ENCODE measurements at regions not wholly inside any gene's neighbourhood (a gene's known extent, or its start where the extent isn't known, plus 50 kb on each side); places are given as distances from the start of the nearest gene placed in this dataset.

DNA sequence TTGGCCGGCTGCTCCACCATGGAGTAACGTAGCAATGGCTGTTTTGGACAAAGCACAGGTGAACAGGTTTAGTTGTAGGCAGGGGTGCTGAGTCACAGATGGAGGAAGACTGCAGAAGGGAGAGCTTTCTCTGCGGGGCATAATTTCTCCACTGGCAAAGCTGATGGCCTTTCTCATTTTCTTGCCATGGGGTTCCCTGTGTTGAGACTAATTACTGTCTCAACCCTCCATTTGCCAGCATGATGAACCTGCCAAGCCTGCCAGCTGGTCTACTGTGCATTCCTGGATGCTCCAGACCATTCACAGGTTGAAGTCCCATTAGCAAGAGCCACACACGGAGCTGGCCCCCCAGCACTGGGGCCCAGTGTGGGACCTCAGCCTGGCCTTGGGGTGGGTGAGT, 202.4 kb downstream of the BARX2 start:
- no peak overlapping the region for H4K91ac ChIP-seq (ENCODE audit: insufficient read length, low read depth, low read length)
- no peak overlapping the region for H3K14ac ChIP-seq (ENCODE audit: insufficient read depth, low read length)
- no peak overlapping the region for H3K18ac ChIP-seq (ENCODE audit: insufficient read length, low read depth, low read length)
- no peaks in the 10 kb centered on the region for H3K9me3 ChIP-seq (ENCODE audit: control insufficient read depth, low read depth, low read length)
- no peaks in the 10 kb centered on the region for H4K20me1 ChIP-seq (ENCODE audit: control insufficient read depth, insufficient read depth, insufficient read length)
- no peak overlapping the region for H3K4ac ChIP-seq (ENCODE audit: low read depth, low read length)
- H4K5ac ChIP-seq (ENCODE audit: insufficient read length, low read depth, low read length) = no peak overlapping the region
- Mint-ChIP-seq H3K4me3 (no peak overlapping the region), H3K36me3 (ENCODE audit: insufficient read depth in 1 of 3, low read depth in 3 of 3) (no peaks in the 10 kb centered on the region), H3K27me3 (ENCODE audit: low read depth) (peaks cover 3% of the 10 kb centered on the region; the same call in 1 of the 2 replicates), H3K9me3 (peaks cover 0 to 2% of the 10 kb centered on the region in 2 experiments; a peak in 2 of 5 replicates), H3K27ac (no peak overlapping the region), H3K4me1 (no peaks in the 10 kb centered on the region)
- no peak overlapping the region for H2BK5ac ChIP-seq (ENCODE audit: insufficient read length, low read length)
- H3T11ph ChIP-seq (ENCODE audit: low read length) = no peak overlapping the region
- no peak overlapping the region for H2BK20ac ChIP-seq (ENCODE audit: low read depth, low read length, poor library complexity, severe bottlenecking)
- no peak overlapping the region for H3K27ac ChIP-seq (ENCODE audit: insufficient read length, low read depth, low read length)
- no peak overlapping the region for H3K23ac ChIP-seq (ENCODE audit: insufficient read length, low read depth, low read length)
- H2BK120ac ChIP-seq (ENCODE audit: low read depth, low read length, poor library complexity, severe bottlenecking) = no peak overlapping the region
- no peak for DNase-seq
- no peaks in the 10 kb centered on the region for H3K27me3 ChIP-seq (ENCODE audit: insufficient read depth, low read length)
- H3K4me2 ChIP-seq (ENCODE audit: insufficient read depth, insufficient read length, low read length) = no peak overlapping the region
- WGBS (ENCODE audit: extremely low coverage, insufficient read length, low lambda C conversion rate) = no CpG with 5 or more reads among the region's 4 CpGs
- no peaks in the 10 kb centered on the region for H3K79me1 ChIP-seq (ENCODE audit: insufficient read depth, low read depth, low read length, poor library complexity, severe bottlenecking)
- H2AK5ac ChIP-seq (ENCODE audit: insufficient read length, low read length) = no peak overlapping the region
- H2BK15ac ChIP-seq (ENCODE audit: low read depth, low read length) = no peak overlapping the region
- H2BK12ac ChIP-seq (ENCODE audit: insufficient read length, low read depth, low read length) = no peak overlapping the region
- H3K56ac ChIP-seq (ENCODE audit: insufficient read length, low read depth, low read length) = no peak overlapping the region
- no peaks in the 10 kb centered on the region for H3K23me2 ChIP-seq (ENCODE audit: insufficient read length, low read depth, low read length, poor library complexity, severe bottlenecking)
- H2AFZ ChIP-seq (ENCODE audit: low read length) = no peak overlapping the region
- H3K4me1 ChIP-seq (ENCODE audit: insufficient read depth, low read length) = no peaks in the 10 kb centered on the region
- no peak overlapping the region for H3K9ac ChIP-seq (ENCODE audit: extremely low read depth, insufficient read length, low read length)
- H3K79me2 ChIP-seq (ENCODE audit: insufficient read depth, low read length) = no peaks in the 10 kb centered on the region
- H4K8ac ChIP-seq (replicated peaks; ENCODE audit: insufficient read length, low read depth, low read length) = no peak overlapping the region
- TF ChIP-seq, protein P1, sequence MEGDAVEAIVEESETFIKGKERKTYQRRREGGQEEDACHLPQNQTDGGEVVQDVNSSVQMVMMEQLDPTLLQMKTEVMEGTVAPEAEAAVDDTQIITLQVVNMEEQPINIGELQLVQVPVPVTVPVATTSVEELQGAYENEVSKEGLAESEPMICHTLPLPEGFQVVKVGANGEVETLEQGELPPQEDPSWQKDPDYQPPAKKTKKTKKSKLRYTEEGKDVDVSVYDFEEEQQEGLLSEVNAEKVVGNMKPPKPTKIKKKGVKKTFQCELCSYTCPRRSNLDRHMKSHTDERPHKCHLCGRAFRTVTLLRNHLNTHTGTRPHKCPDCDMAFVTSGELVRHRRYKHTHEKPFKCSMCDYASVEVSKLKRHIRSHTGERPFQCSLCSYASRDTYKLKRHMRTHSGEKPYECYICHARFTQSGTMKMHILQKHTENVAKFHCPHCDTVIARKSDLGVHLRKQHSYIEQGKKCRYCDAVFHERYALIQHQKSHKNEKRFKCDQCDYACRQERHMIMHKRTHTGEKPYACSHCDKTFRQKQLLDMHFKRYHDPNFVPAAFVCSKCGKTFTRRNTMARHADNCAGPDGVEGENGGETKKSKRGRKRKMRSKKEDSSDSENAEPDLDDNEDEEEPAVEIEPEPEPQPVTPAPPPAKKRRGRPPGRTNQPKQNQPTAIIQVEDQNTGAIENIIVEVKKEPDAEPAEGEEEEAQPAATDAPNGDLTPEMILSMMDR (conservative IDR thresholded peaks at IDR 0.05) = no peak
